Smooth muscle cell (in vitro differentiated cells): ENCODE measurements at regions not wholly inside any gene's neighbourhood (a gene's known extent, or its start where the extent isn't known, plus 50 kb on each side); places are given as distances from the start of the nearest gene placed in this dataset.

Experiments used
- DNase-seq: peaks from one replicate; lab custom pipeline; 2025; ENCODE audit not compliant: unreplicated experiment; lab: John Stamatoyannopoulos, UW
- H2AFZ ChIP-seq: fragments of 200-600 bp; sonication (generic); 2 replicates; pipeline ENCODE4 v1.6.0; 2016; ENCODE audit warnings: antibody characterized with exemption, low read depth, mild to moderate bottlenecking
- H3F3A ChIP-seq: fragments of 200-600 bp; sonication (generic); 2 replicates; pipeline ENCODE4 v1.6.0; 2017; ENCODE audit warnings: antibody characterized with exemption, low read depth
- H3K27ac ChIP-seq: fragments of 200-600 bp; sonication (generic); 2 replicates; pipeline ENCODE4 v1.5.1; 2016; ENCODE audit warnings: low read depth, mild to moderate bottlenecking
- H3K27me3 ChIP-seq: fragments of 200-600 bp; sonication (generic); 2 replicates; pipeline ENCODE4 v1.6.1; 2016; ENCODE audit warnings: low read depth, mild to moderate bottlenecking
- H3K36me3 ChIP-seq: fragments of 200-600 bp; sonication (generic); 2 replicates; pipeline ENCODE4 v1.5.1; 2016; ENCODE audit warnings: low read depth
- H3K4me1 ChIP-seq: fragments of 200-600 bp; sonication (generic); 2 replicates; pipeline ENCODE4 v1.5.1; 2016; ENCODE audit warnings: low read depth
- H3K4me2 ChIP-seq: fragments of 200-600 bp; sonication (generic); 2 replicates; pipeline ENCODE4 v1.6.0; 2016; ENCODE audit warnings: mild to moderate bottlenecking
- H3K4me3 ChIP-seq: fragments of 200-600 bp; sonication (generic); 2 replicates; pipeline ENCODE4 v1.5.1; 2016; ENCODE audit warnings: mild to moderate bottlenecking
- H3K79me2 ChIP-seq: fragments of 200-600 bp; sonication (generic); 2 replicates; pipeline ENCODE4 v1.6.0; 2016; ENCODE audit warnings: low read depth, mild to moderate bottlenecking
- H3K9ac ChIP-seq: fragments of 200-600 bp; sonication (generic); 2 replicates; pipeline ENCODE4 v1.6.0; 2016; ENCODE audit warnings: low read depth
- H3K9me3 ChIP-seq: fragments of 200-600 bp; sonication (generic); replicated peaks from 2 replicates; pipeline ENCODE4 v1.5.1; 2016; ENCODE audit warnings: low read depth
- H4K20me1 ChIP-seq: fragments of 200-600 bp; sonication (generic); 2 replicates; pipeline ENCODE4 v1.6.0; 2016; ENCODE audit warnings: low read depth
- CTCF ChIP-seq: fragments of 200-600 bp; sonication (generic); IDR thresholded peaks from 2 replicates; pipeline ENCODE4 v1.5.1; 2017; ENCODE audit warnings: borderline replicate concordance, mild to moderate bottlenecking, antibody characterized with exemption; ENCODE audit not compliant: insufficient read depth, poor library complexity, severe bottlenecking
- WGBS: methylation state at CpG from one replicate; pipeline ENCODE4 v1.1.7; 2016; ENCODE audit warnings: low lambda C conversion rate; 5-methylcytosine and 5-hydroxymethylcytosine counted together

DNA sequence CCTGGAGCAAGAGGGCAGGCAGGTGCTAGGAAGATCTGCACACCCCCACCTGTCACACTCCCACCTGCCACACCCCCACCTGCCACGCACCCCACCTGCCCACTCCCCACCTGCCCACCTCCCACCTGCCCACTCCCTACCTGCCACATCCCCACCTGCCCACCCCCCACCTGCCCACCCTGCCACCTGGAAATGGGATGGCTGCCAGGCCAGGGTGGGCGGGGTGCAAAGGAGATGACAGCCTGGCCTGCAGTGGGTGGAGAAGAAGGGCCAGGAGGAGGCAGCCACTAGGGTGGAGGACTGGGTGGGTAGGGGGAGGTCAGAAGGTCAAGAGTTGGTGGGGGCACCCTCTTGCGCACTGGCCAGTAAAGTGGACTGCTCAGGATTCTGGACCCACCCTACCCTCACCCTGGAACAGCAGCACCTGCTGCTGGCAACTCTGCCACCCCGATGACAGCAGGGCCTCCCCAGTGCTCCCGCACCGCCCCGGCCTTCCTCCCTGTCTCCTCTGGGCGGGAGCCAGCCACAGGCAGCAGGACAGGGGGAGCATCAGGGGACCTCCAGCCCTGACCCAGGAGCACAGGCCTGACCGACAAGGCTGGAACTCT lies 66.8 kb upstream of the NKX1-1 start:
- Histone ChIP-seq H3K36me3 (no peaks in the 10 kb centered on the region), H3K9me3 (no peaks in the 10 kb centered on the region), H3K79me2 (no peaks in the 10 kb centered on the region), H3K4me1 (no peaks in the 10 kb centered on the region), H3K4me3 (no peak overlapping the region), H2AFZ (no peak overlapping the region), H3K4me2 (no peak overlapping the region), H3F3A (no peaks in the 10 kb centered on the region), H3K27ac (no peak overlapping the region), H4K20me1 (no peaks in the 10 kb centered on the region), H3K9ac (no peak overlapping the region), H3K27me3 (no peaks in the 10 kb centered on the region)
- no peak for TF ChIP-seq CTCF
- 91% methylated on average over 8 of the region's 9 CpGs for whole genome bisulfite sequencing
- DNase-seq = no peak

DNA sequence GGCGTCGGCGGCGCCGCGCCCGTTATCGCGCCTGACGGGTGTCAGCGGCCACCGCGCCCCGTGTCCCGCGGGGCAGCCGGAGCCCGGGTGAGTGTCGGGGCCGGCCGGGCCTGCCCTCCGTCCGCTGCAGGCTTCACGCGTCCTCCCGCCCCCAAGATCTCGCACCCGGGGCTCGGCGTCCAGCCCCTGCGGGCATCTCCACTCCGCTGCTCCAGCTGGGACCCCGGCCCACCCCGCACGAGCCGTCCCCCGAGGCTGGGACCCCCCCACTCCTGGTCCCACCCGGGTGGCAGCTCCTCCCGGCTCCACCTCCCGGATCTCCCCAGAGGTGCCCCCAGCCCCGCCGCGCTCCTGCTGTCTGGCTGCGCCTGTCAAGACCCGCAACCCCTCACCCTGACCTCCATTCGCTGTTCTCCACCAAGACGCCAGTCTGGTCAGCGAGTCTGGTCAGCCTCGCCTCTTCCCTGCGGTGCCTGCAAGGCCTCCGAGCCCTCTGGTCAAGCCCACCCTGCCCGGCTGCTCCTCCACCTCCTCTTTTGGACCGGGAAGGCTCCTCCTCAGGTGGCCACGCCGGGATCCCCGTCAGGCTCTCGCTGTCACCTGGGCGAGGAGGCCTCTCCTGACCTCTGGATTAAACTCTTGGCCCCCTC lies 66.0 kb upstream of the NKX1-1 start:
- no peak for TF ChIP-seq CTCF
- Histone ChIP-seq H3K4me1 (no peaks in the 10 kb centered on the region), H3K9me3 (no peaks in the 10 kb centered on the region), H2AFZ (no peak overlapping the region), H3K27me3 (no peaks in the 10 kb centered on the region), H3K9ac (no peak overlapping the region), H3K4me3 (no peak overlapping the region), H3K36me3 (no peaks in the 10 kb centered on the region), H3K79me2 (no peaks in the 10 kb centered on the region), H3K4me2 (no peak overlapping the region), H3K27ac (no peak overlapping the region), H4K20me1 (no peaks in the 10 kb centered on the region), H3F3A (no peaks in the 10 kb centered on the region)
- no peak for DNase-seq
- 91% methylated on average over 37 of the region's 58 CpGs for WGBS

- DNase-seq = no peak
- Histone ChIP-seq H3K79me2 (no peaks in the 10 kb centered on the region), H2AFZ (no peak overlapping the region), H3F3A (no peaks in the 10 kb centered on the region), H3K4me1 (no peaks in the 10 kb centered on the region), H3K27me3 (no peaks in the 10 kb centered on the region), H3K4me2 (no peak overlapping the region), H3K9me3 (no peaks in the 10 kb centered on the region), H4K20me1 (no peaks in the 10 kb centered on the region), H3K27ac (no peak overlapping the region), H3K36me3 (no peaks in the 10 kb centered on the region), H3K4me3 (no peak overlapping the region), H3K9ac (no peak overlapping the region)
- 92% methylated on average over 26 of the region's 55 CpGs for WGBS
- no peak for TF ChIP-seq CTCF
Observed at GRCh38 chr4:1471443-1472147, 65.4 kb upstream of the NKX1-1 start.
